ENCODE measurements at regions not wholly inside any gene's neighbourhood (a gene's known extent, or its start where the extent isn't known, plus 50 kb on each side); places are given as distances from the start of the nearest gene placed in this dataset.

- Histone ChIP-seq H3K27ac (no peak overlapping the region), H3K9me3 (ENCODE audit: control insufficient read depth, low read length) (no peaks in the 10 kb centered on the region), H3K4me2 (ENCODE audit: low read length) (no peak overlapping the region), H3K9ac (no peak overlapping the region), H3K4me1 (no peaks in the 10 kb centered on the region), H3K27me3 (ENCODE audit: control insufficient read depth, insufficient read depth, low read length) (no peaks in the 10 kb centered on the region), H3K4me3 (ENCODE audit: low read depth, low read length) (no peak overlapping the region), H3K79me2 (no peaks in the 10 kb centered on the region), H3K36me3 (ENCODE audit: control insufficient read depth, insufficient read depth, low read length) (no peaks in the 10 kb centered on the region), H2AFZ (no peak overlapping the region)
- TF ChIP-seq CTCF (IDR thresholded peaks at IDR 0.05): no peak
Observed at GRCh38 chr6:112649853-112650252, 302.7 kb downstream of the RFPL4B start.

- no peak for TF ChIP-seq CTCF (IDR thresholded peaks at IDR 0.05)
- H2AFZ ChIP-seq: no peak overlapping the region
- H3K4me2 ChIP-seq (ENCODE audit: low read length): no peak overlapping the region
- no peaks in the 10 kb centered on the region for H3K36me3 ChIP-seq (ENCODE audit: control insufficient read depth, insufficient read depth, low read length)
- H3K27ac ChIP-seq: no peak overlapping the region
- no peaks in the 10 kb centered on the region for H3K79me2 ChIP-seq
- H3K27me3 ChIP-seq (ENCODE audit: control insufficient read depth, insufficient read depth, low read length): no peaks in the 10 kb centered on the region
- H3K9me3 ChIP-seq (ENCODE audit: control insufficient read depth, low read length): no peaks in the 10 kb centered on the region
- H3K4me1 ChIP-seq: no peaks in the 10 kb centered on the region
- no peak overlapping the region for H3K9ac ChIP-seq
- no peak overlapping the region for H3K4me3 ChIP-seq (ENCODE audit: low read depth, low read length)
Observed at GRCh38 chr6:112651239-112651638, 304.1 kb downstream of the RFPL4B start.

DNA sequence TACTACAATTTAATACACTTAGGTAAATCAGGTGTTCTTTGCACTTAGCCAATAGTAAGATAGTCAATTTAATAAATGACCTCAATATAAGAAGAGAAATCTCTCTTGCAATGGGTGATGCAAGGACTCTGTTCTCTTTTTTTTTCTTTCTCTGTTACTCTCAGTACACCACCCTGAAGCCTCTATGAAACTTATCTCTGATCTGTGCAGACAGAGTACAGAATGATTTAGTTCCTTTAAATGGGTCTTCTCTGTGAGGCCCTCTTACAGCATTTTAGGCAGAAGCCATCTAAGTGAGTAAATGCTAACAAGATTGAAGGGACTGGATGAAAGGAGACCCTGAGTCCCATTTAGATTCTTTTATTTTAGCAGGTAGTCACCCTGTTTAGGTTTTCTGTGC is 312.8 kb downstream of the RFPL4B start:
- no peak overlapping the region for H3K4me3 ChIP-seq (ENCODE audit: low read depth, low read length)
- H3K79me2 ChIP-seq: no peaks in the 10 kb centered on the region
- no peak for TF ChIP-seq CTCF (IDR thresholded peaks at IDR 0.05)
- no peak overlapping the region for H3K27ac ChIP-seq
- no peaks in the 10 kb centered on the region for H3K9me3 ChIP-seq (ENCODE audit: control insufficient read depth, low read length)
- no peak overlapping the region for H2AFZ ChIP-seq
- H3K4me2 ChIP-seq (ENCODE audit: low read length): no peak overlapping the region
- no peaks in the 10 kb centered on the region for H3K36me3 ChIP-seq (ENCODE audit: control insufficient read depth, insufficient read depth, low read length)
- no peak overlapping the region for H3K9ac ChIP-seq
- no peaks in the 10 kb centered on the region for H3K27me3 ChIP-seq (ENCODE audit: control insufficient read depth, insufficient read depth, low read length)
- H3K4me1 ChIP-seq: no peaks in the 10 kb centered on the region

GRCh38 chr6:112660626-112661025 is 313.5 kb downstream of the RFPL4B start:
- H3K9me3 ChIP-seq (ENCODE audit: control insufficient read depth, low read length): no peaks in the 10 kb centered on the region
- H3K79me2 ChIP-seq: no peaks in the 10 kb centered on the region
- TF ChIP-seq CTCF (IDR thresholded peaks at IDR 0.05): no peak
- no peak overlapping the region for H3K4me3 ChIP-seq (ENCODE audit: low read depth, low read length)
- no peaks in the 10 kb centered on the region for H3K27me3 ChIP-seq (ENCODE audit: control insufficient read depth, insufficient read depth, low read length)
- H2AFZ ChIP-seq: no peak overlapping the region
- H3K36me3 ChIP-seq (ENCODE audit: control insufficient read depth, insufficient read depth, low read length): no peaks in the 10 kb centered on the region
- no peak overlapping the region for H3K4me2 ChIP-seq (ENCODE audit: low read length)
- H3K27ac ChIP-seq: no peak overlapping the region
- H3K9ac ChIP-seq: no peak overlapping the region
- no peaks in the 10 kb centered on the region for H3K4me1 ChIP-seq

DNA sequence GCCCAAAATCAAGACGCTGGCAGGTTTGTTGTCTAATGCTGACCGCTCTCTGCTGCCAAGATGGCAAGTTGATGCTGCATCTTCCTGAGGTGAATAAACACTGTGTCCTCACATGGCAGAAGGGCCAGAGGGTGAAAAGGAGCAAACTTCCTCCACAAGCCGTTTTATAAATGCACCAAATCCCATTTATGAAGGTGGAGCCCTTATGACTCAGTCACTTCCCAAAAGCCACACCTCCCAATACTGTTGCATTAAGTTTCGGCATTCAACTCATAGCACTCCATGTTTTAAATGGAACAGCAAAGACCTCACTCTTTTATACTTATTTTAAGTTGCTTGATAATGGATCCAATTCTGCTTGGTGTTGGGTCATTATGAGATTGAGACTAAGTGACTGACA is 316.6 kb downstream of the RFPL4B start:
- no peaks in the 10 kb centered on the region for H3K79me2 ChIP-seq

More for the DNA sequence above, 316.6 kb downstream of the RFPL4B start:
- H3K27me3 ChIP-seq (ENCODE audit: control insufficient read depth, insufficient read depth, low read length): no peaks in the 10 kb centered on the region
- H2AFZ ChIP-seq: no peak overlapping the region
- H3K4me2 ChIP-seq (ENCODE audit: low read length): no peak overlapping the region
- H3K27ac ChIP-seq: no peak overlapping the region
- H3K9ac ChIP-seq: no peak overlapping the region
- no peak for TF ChIP-seq CTCF (IDR thresholded peaks at IDR 0.05)
- no peaks in the 10 kb centered on the region for H3K36me3 ChIP-seq (ENCODE audit: control insufficient read depth, insufficient read depth, low read length)
- H3K4me3 ChIP-seq (ENCODE audit: low read depth, low read length): no peak overlapping the region
- H3K9me3 ChIP-seq (ENCODE audit: control insufficient read depth, low read length): no peaks in the 10 kb centered on the region
- H3K4me1 ChIP-seq: no peaks in the 10 kb centered on the region
